SK-N-SH (cell line): ENCODE measurements at regions not wholly inside any gene's neighbourhood (a gene's known extent, or its start where the extent isn't known, plus 50 kb on each side); places are given as distances from the start of the nearest gene placed in this dataset.

Experiments
- CTCF ChIA-PET: fragments of 300-600, 350-600 bp; formaldehyde crosslinking; extraction: SDS; loops from one replicate; lab custom pipeline; 2021; lab: Yijun Ruan, JAX
- POLR2A ChIA-PET: fragments of 350-600 bp; sonication (Branson Sonifier 250); formaldehyde crosslinking; extraction: SDS; loops from one replicate; lab custom pipeline; 2020; ENCODE audit warnings: antibody characterized with exemption, inconsistent platforms; lab: Yijun Ruan, JAX
- DNase-seq: peaks from one replicate; pipeline ENCODE4 v3.0.0; 2012
- H2AFZ ChIP-seq: fragments of 200-600 bp; sonication (generic); 2 replicates; pipeline ENCODE4 v1.8.1; 2016; ENCODE audit warnings: antibody characterized with exemption, mild to moderate bottlenecking, low read depth
- H3F3A ChIP-seq: fragments of 200-600 bp; sonication (generic); replicated peaks from 2 replicates; pipeline ENCODE3; 2016; ENCODE audit warnings: antibody characterized with exemption, mild to moderate bottlenecking; ENCODE audit not compliant: insufficient read depth
- H3K27ac ChIP-seq, 2 experiments: fragments of 200-500 bp in 1 of 2; fragments of 200-600 bp in 1 of 2; sonication (Bioruptor generic) in 1 of 2; sonication (generic), shearing (Covaris generic) in 1 of 2; 2 replicates each; pipeline versions ENCODE4 v1.5.1 to v1.6.1; 2014 to 2016; ENCODE audit warnings: low read depth in 2 of 2, inconsistent platforms in 1 of 2, low read length in 1 of 2, mild to moderate bottlenecking in 1 of 2, mixed read lengths in 1 of 2
- H3K27me3 ChIP-seq: fragments of 200-600 bp; sonication (generic), shearing (Covaris generic); 2 replicates; pipeline ENCODE4 v1.6.1; 2016; ENCODE audit warnings: mixed run types; ENCODE audit not compliant: insufficient read depth
- H3K36me3 ChIP-seq, 2 experiments: fragments of 200-500 bp in 1 of 2; fragments of 200-600 bp in 1 of 2; sonication (Bioruptor generic) in 1 of 2; sonication (generic) in 1 of 2; replicated peaks in 1 of 2; 2 replicates each; pipeline versions ENCODE3 to v1.5.1; 2014 to 2016; ENCODE audit warnings: low read length in 1 of 2, mild to moderate bottlenecking in 1 of 2; ENCODE audit not compliant: insufficient read depth in 2 of 2, control insufficient read depth in 1 of 2
- H3K4me1 ChIP-seq, 2 experiments: fragments of 200-500 bp in 1 of 2; fragments of 200-600 bp in 1 of 2; sonication (Bioruptor generic) in 1 of 2; sonication (generic), shearing (Covaris generic) in 1 of 2; 2 replicates each; pipeline versions ENCODE4 v1.5.1 to v1.6.1; 2014 to 2016; ENCODE audit warnings: low read depth in 1 of 2, low read length in 1 of 2, mixed run types in 1 of 2; ENCODE audit not compliant: insufficient read depth in 2 of 2, control insufficient read depth in 1 of 2
- H3K4me2 ChIP-seq: fragments of 200-600 bp; sonication (generic), shearing (Covaris generic); 2 replicates; pipeline ENCODE4 v1.6.1; 2017; ENCODE audit warnings: mixed run types
- H3K4me3 ChIP-seq, 2 experiments: fragments of 200-500 bp in 1 of 2; fragments of 200-600 bp in 1 of 2; sonication (Bioruptor generic) in 1 of 2; sonication (generic), shearing (Covaris generic) in 1 of 2; 2 replicates each; pipeline versions ENCODE4 v1.5.1 to v1.8.1; 2014 to 2016; ENCODE audit warnings: low read depth in 2 of 2, inconsistent platforms in 1 of 2, low read length in 1 of 2, mild to moderate bottlenecking in 1 of 2, mixed read lengths in 1 of 2, moderate library complexity in 1 of 2
- H3K79me2 ChIP-seq: fragments of 200-600 bp; sonication (generic); 2 replicates; pipeline ENCODE4 v1.8.1; 2017; ENCODE audit warnings: mild to moderate bottlenecking; ENCODE audit not compliant: insufficient read depth
- H3K9ac ChIP-seq: fragments of 200-600 bp; sonication (generic); 2 replicates; pipeline ENCODE4 v1.6.1; 2017; ENCODE audit warnings: mixed run types
- H3K9me2 ChIP-seq: fragments of 200-600 bp; sonication (generic); 2 replicates; pipeline ENCODE4 v1.6.1; 2017; ENCODE audit warnings: mixed run types
- H3K9me3 ChIP-seq: fragments of 200-600 bp; sonication (generic); 2 replicates; pipeline ENCODE4 v1.6.1; 2017; ENCODE audit warnings: mixed run types, mild to moderate bottlenecking, moderate library complexity
- H4K20me1 ChIP-seq: fragments of 200-600 bp; sonication (generic); 2 replicates; pipeline ENCODE4 v1.6.1; 2017; ENCODE audit warnings: mild to moderate bottlenecking, mixed run types; ENCODE audit not compliant: insufficient read depth
- CTCF ChIP-seq: fragments of 200-600 bp; sonication (generic); IDR thresholded peaks from 2 replicates; pipeline ENCODE4 v1.6.1; 2017; ENCODE audit warnings: antibody characterized with exemption, mild to moderate bottlenecking, moderate library complexity
- ELF1 ChIP-seq: IDR thresholded peaks from 2 replicates; pipeline ENCODE4 v1.4.0; 2012
- EZH2phosphoT487 ChIP-seq: fragments of 200-600 bp; sonication (generic); IDR thresholded peaks from 2 replicates; pipeline ENCODE4 v1.6.1; 2017; ENCODE audit warnings: low read depth, mixed run types, mild to moderate bottlenecking, antibody characterized with exemption, moderate library complexity, borderline replicate concordance
- FOXJ3 ChIP-seq: sonication (generic); formaldehyde crosslinking; IDR thresholded peaks from 2 replicates; pipeline ENCODE4 v1.5.1; 2020; ENCODE audit warnings: mild to moderate bottlenecking, missing genetic modification reagents
- FOXM1 ChIP-seq: IDR thresholded peaks from 2 replicates; pipeline ENCODE4 v1.4.0; 2012; ENCODE audit warnings: low read depth, mild to moderate bottlenecking
- GABPA ChIP-seq: IDR thresholded peaks from 2 replicates; pipeline ENCODE4 v1.4.0; 2012; ENCODE audit warnings: low read depth, mild to moderate bottlenecking
- GATA2 ChIP-seq: sonication (generic); formaldehyde crosslinking; IDR thresholded peaks from 2 replicates; pipeline ENCODE4 v1.5.0; 2020; ENCODE audit warnings: mild to moderate bottlenecking, missing genetic modification reagents
- IRF3 ChIP-seq: fragments of 150-350 bp; IDR thresholded peaks from 2 replicates; pipeline ENCODE4 v1.6.1; 2016; ENCODE audit warnings: mild to moderate bottlenecking, low read depth, low read length
- JUND ChIP-seq: IDR thresholded peaks from 2 replicates; pipeline ENCODE4 v1.4.0; 2012
- MAX ChIP-seq: IDR thresholded peaks from 2 replicates; pipeline ENCODE4 v1.4.0; 2012; ENCODE audit warnings: low read depth
- MEF2A ChIP-seq: IDR thresholded peaks from 2 replicates; pipeline ENCODE4 v1.4.0; 2012; ENCODE audit warnings: low read depth, borderline replicate concordance
- MXI1 ChIP-seq: IDR thresholded peaks from 2 replicates; pipeline ENCODE4 v1.6.1; 2012; ENCODE audit warnings: mild to moderate bottlenecking, low read depth, low read length, improper control_type of control experiment
- POLR2AphosphoS5 ChIP-seq: IDR thresholded peaks from 2 replicates; pipeline ENCODE4 v1.6.1; 2012; ENCODE audit warnings: low read depth, low read length
- RAD21 ChIP-seq: IDR thresholded peaks from 2 replicates; pipeline ENCODE4 v1.6.1; 2012; ENCODE audit warnings: mild to moderate bottlenecking, low read length
- RCOR1 ChIP-seq: fragments of 150-350 bp; IDR thresholded peaks from 2 replicates; pipeline ENCODE4 v1.6.1; 2017; ENCODE audit warnings: antibody characterized with exemption, low read length
- RFX5 ChIP-seq: IDR thresholded peaks from 2 replicates; pipeline ENCODE4 v1.6.1; 2012; ENCODE audit warnings: mild to moderate bottlenecking, improper control_type of control experiment, low read length
- SIN3A ChIP-seq: IDR thresholded peaks from 2 replicates; pipeline ENCODE4 v1.6.1; 2012; ENCODE audit warnings: low read depth, mild to moderate bottlenecking, low read length, moderate library complexity, borderline replicate concordance
- SMC3 ChIP-seq: IDR thresholded peaks from 2 replicates; pipeline ENCODE4 v1.6.1; 2012; ENCODE audit warnings: low read depth, low read length, improper control_type of control experiment
- TAF1 ChIP-seq: IDR thresholded peaks from 2 replicates; pipeline ENCODE4 v1.6.1; 2012; ENCODE audit warnings: low read depth, mild to moderate bottlenecking, low read length, moderate library complexity, borderline replicate concordance
- TCF12 ChIP-seq: IDR thresholded peaks from 2 replicates; pipeline ENCODE4 v1.4.0; 2012
- YY1 ChIP-seq: IDR thresholded peaks from 2 replicates; pipeline ENCODE4 v1.4.0; 2012; ENCODE audit warnings: low read depth, mild to moderate bottlenecking
- WGBS: methylation state at CpG from one replicate; pipeline ENCODE4 v1.1.6; 2017; ENCODE audit warnings: low lambda C conversion rate; 5-methylcytosine and 5-hydroxymethylcytosine counted together
- TF ChIP-seq, protein P1 (sequence below): IDR thresholded peaks from 2 replicates; pipeline ENCODE4 v1.4.0; 2012; ENCODE audit warnings: low read depth, borderline replicate concordance
- TF ChIP-seq, protein P2 (sequence below): IDR thresholded peaks from 2 replicates; pipeline ENCODE4 v1.6.1; 2012; ENCODE audit warnings: mild to moderate bottlenecking, low read depth, low read length, moderate library complexity

DNA sequence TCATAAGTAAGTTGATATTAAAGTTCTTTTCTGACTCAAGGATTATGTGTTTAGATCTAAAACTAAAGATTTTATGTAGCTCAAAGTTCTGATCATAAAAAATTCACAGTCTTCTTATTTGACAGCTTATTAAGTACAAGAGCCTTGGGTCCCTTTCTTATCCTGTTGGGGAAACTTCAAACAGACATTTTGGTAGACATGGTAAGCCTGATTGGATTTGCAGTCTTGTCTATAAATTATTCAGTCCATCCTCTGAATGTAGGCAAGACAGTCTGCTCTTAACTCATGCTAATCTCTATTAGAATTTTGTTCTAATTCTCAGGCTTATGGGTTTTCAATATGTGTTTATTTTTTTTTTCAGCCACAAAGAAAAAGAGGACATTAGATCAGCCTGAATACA is 1718.7 kb upstream of the SLC10A2 start:
- DNase-seq: no peak
- no peaks in the 10 kb centered on the region for H3K36me3 ChIP-seq
- no peak overlapping the region for H3K27ac ChIP-seq
- no peaks in the 10 kb centered on the region for H3F3A ChIP-seq
- H4K20me1 ChIP-seq: no peaks in the 10 kb centered on the region
- ChIA-PET CTCF (interaction anchor here (1.6 kb wide), 1 partner anchor 11 kb away, joined by 6 read pairs; no protein-coding TSS in a partner anchor), POLR2A (no interaction called here)
- no peaks in the 10 kb centered on the region for H3K9me3 ChIP-seq
- TF ChIP-seq TAF1 (no peak), FOXJ3 (CRISPR knock-in tag) (no peak), POLR2AphosphoS5 (no peak)
- no peaks in the 10 kb centered on the region for H3K79me2 ChIP-seq
- H3K9me2 ChIP-seq: no peaks in the 10 kb centered on the region
- no peak overlapping the region for H3K9ac ChIP-seq
- H3K4me1 ChIP-seq: no peaks in the 10 kb centered on the region
- H3K4me3 ChIP-seq: no peak overlapping the region
- no peak overlapping the region for H3K4me2 ChIP-seq
- H2AFZ ChIP-seq: no peak overlapping the region
- no peaks in the 10 kb centered on the region for H3K27me3 ChIP-seq

GRCh38 chr13:104782741-104783140 is 1716.5 kb upstream of the SLC10A2 start:
- H3K9me2 ChIP-seq: no peaks in the 10 kb centered on the region
- WGBS: 39% methylated on average over 2 of the region's 2 CpGs
- TF ChIP-seq TCF12 (no peak), CTCF (no peak), RAD21 (no peak), IRF3 (no peak), YY1 (no peak), ELF1 (no peak), SIN3A (no peak), MXI1 (no peak), GATA2 (CRISPR knock-in tag) (no peak), SMC3 (no peak), EZH2phosphoT487 (no peak), FOXM1 (no peak), GABPA (no peak), MAX (no peak), JUND (no peak), MEF2A (no peak), RFX5 (no peak), RCOR1 (no peak)
- TF ChIP-seq, protein P1, sequence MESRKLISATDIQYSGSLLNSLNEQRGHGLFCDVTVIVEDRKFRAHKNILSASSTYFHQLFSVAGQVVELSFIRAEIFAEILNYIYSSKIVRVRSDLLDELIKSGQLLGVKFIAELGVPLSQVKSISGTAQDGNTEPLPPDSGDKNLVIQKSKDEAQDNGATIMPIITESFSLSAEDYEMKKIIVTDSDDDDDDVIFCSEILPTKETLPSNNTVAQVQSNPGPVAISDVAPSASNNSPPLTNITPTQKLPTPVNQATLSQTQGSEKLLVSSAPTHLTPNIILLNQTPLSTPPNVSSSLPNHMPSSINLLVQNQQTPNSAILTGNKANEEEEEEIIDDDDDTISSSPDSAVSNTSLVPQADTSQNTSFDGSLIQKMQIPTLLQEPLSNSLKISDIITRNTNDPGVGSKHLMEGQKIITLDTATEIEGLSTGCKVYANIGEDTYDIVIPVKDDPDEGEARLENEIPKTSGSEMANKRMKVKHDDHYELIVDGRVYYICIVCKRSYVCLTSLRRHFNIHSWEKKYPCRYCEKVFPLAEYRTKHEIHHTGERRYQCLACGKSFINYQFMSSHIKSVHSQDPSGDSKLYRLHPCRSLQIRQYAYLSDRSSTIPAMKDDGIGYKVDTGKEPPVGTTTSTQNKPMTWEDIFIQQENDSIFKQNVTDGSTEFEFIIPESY: no peak
- TF ChIP-seq, protein P2, sequence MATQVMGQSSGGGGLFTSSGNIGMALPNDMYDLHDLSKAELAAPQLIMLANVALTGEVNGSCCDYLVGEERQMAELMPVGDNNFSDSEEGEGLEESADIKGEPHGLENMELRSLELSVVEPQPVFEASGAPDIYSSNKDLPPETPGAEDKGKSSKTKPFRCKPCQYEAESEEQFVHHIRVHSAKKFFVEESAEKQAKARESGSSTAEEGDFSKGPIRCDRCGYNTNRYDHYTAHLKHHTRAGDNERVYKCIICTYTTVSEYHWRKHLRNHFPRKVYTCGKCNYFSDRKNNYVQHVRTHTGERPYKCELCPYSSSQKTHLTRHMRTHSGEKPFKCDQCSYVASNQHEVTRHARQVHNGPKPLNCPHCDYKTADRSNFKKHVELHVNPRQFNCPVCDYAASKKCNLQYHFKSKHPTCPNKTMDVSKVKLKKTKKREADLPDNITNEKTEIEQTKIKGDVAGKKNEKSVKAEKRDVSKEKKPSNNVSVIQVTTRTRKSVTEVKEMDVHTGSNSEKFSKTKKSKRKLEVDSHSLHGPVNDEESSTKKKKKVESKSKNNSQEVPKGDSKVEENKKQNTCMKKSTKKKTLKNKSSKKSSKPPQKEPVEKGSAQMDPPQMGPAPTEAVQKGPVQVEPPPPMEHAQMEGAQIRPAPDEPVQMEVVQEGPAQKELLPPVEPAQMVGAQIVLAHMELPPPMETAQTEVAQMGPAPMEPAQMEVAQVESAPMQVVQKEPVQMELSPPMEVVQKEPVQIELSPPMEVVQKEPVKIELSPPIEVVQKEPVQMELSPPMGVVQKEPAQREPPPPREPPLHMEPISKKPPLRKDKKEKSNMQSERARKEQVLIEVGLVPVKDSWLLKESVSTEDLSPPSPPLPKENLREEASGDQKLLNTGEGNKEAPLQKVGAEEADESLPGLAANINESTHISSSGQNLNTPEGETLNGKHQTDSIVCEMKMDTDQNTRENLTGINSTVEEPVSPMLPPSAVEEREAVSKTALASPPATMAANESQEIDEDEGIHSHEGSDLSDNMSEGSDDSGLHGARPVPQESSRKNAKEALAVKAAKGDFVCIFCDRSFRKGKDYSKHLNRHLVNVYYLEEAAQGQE: no peak
- no peak overlapping the region for H2AFZ ChIP-seq
- no peaks in the 10 kb centered on the region for H4K20me1 ChIP-seq
- H3K4me2 ChIP-seq: no peak overlapping the region
- H3F3A ChIP-seq: no peaks in the 10 kb centered on the region
- no peaks in the 10 kb centered on the region for H3K79me2 ChIP-seq
- POLR2A ChIA-PET: no interaction called here
- no peaks in the 10 kb centered on the region for H3K27me3 ChIP-seq
- no peaks in the 10 kb centered on the region for H3K4me1 ChIP-seq
- H3K4me3 ChIP-seq: no peak overlapping the region
- no peak overlapping the region for H3K9ac ChIP-seq
- H3K9me3 ChIP-seq: no peaks in the 10 kb centered on the region
- DNase-seq: no peak
- no peaks in the 10 kb centered on the region for H3K36me3 ChIP-seq
- CTCF ChIA-PET: no interaction called here
- H3K27ac ChIP-seq: no peak overlapping the region
